ENCODE measurements at regions not wholly inside any gene's neighbourhood (a gene's known extent, or its start where the extent isn't known, plus 50 kb on each side); places are given as distances from the start of the nearest gene placed in this dataset.

- Histone ChIP-seq H3K9me3 (ENCODE audit: low read length) (no peaks in the 10 kb centered on the region), H3F3A (ENCODE audit: insufficient read depth, low read length, poor library complexity, severe bottlenecking) (no peaks in the 10 kb centered on the region), H2AFZ (ENCODE audit: low read depth, low read length) (no peak overlapping the region), H4K20me1 (ENCODE audit: insufficient read depth) (no peaks in the 10 kb centered on the region), H3K4me2 (ENCODE audit: low read length) (no peak overlapping the region), H3K27ac (ENCODE audit: low read length) (no peak overlapping the region), H3K9ac (ENCODE audit: low read length) (no peak overlapping the region), H3K27me3 (ENCODE audit: insufficient read depth, low read depth, low read length) (no peaks in the 10 kb centered on the region), H3K9me2 (ENCODE audit: insufficient read depth, low read length) (no peaks in the 10 kb centered on the region), H3K4me3 (ENCODE audit: low read length) (no peak overlapping the region), H3K79me2 (replicated peaks; ENCODE audit: insufficient read depth, low read length) (no peaks in the 10 kb centered on the region), H3K36me3 (ENCODE audit: insufficient read depth, low read length) (no peaks in the 10 kb centered on the region)
- no peak for TF ChIP-seq MXI1 (conservative IDR thresholded peaks at IDR 0.05; ENCODE audit: poor library complexity, severe bottlenecking)
- no peak for TF ChIP-seq POLR2AphosphoS5 (IDR thresholded peaks at IDR 0.05)
These were observed 88.2 kb upstream of the ZNF618 start for GRCh38 chr9:113787871-113788270.

- H3K79me2 ChIP-seq (replicated peaks; ENCODE audit: insufficient read depth, low read length) = no peaks in the 10 kb centered on the region
- H3K9ac ChIP-seq (ENCODE audit: low read length) = no peak overlapping the region
- no peak overlapping the region for H3K27ac ChIP-seq (ENCODE audit: low read length)
- H2AFZ ChIP-seq (ENCODE audit: low read depth, low read length) = no peak overlapping the region
- H3K4me3 ChIP-seq (ENCODE audit: low read length) = no peak overlapping the region
- no peak overlapping the region for H3K4me2 ChIP-seq (ENCODE audit: low read length)
- H3K36me3 ChIP-seq (ENCODE audit: insufficient read depth, low read length) = no peaks in the 10 kb centered on the region
- no peaks in the 10 kb centered on the region for H3K27me3 ChIP-seq (ENCODE audit: insufficient read depth, low read depth, low read length)
- no peaks in the 10 kb centered on the region for H3K9me2 ChIP-seq (ENCODE audit: insufficient read depth, low read length)
- H3F3A ChIP-seq (ENCODE audit: insufficient read depth, low read length, poor library complexity, severe bottlenecking) = no peaks in the 10 kb centered on the region
- no peaks in the 10 kb centered on the region for H4K20me1 ChIP-seq (ENCODE audit: insufficient read depth)
- no peaks in the 10 kb centered on the region for H3K9me3 ChIP-seq (ENCODE audit: low read length)
- TF ChIP-seq POLR2AphosphoS5 (IDR thresholded peaks at IDR 0.05) = no peak
- no peak for TF ChIP-seq RAD21 (conservative IDR thresholded peaks at IDR 0.05)
- TF ChIP-seq SMC3 (conservative IDR thresholded peaks at IDR 0.05; ENCODE audit: poor library complexity) = no peak
- TF ChIP-seq TAF1 (IDR thresholded peaks at IDR 0.05; ENCODE audit: low read depth) = no peak
- no peak for TF ChIP-seq EZH2 (IDR thresholded peaks at IDR 0.05; ENCODE audit: borderline replicate concordance, insufficient read depth, low read length, poor library complexity, severe bottlenecking)
- TF ChIP-seq REST (IDR thresholded peaks at IDR 0.05; ENCODE audit: borderline replicate concordance) = no peak
- TF ChIP-seq EP300 (conservative IDR thresholded peaks at IDR 0.05; ENCODE audit: poor library complexity, severe bottlenecking) = no peak
- TF ChIP-seq CTCF (IDR thresholded peaks at IDR 0.05; ENCODE audit: poor library complexity, severe bottlenecking) = no peak
- TF ChIP-seq MXI1 (conservative IDR thresholded peaks at IDR 0.05; ENCODE audit: poor library complexity, severe bottlenecking) = no peak
These were observed 87.3 kb upstream of the ZNF618 start for GRCh38 chr9:113788616-113789330.

Data from neural cell (in vitro differentiated cells).